Spinal cord (tissue), 9 donors: ENCODE measurements at regions not wholly inside any gene's neighbourhood (a gene's known extent, or its start where the extent isn't known, plus 50 kb on each side); places are given as distances from the start of the nearest gene placed in this dataset.
"Not testable (repeated sequence)": the region's sequence is repeated elsewhere in the genome, so short reads cannot be mapped to it uniquely, and the experiment has no call there.

ENCODE experiments used
- DNase-seq, 6 donors: peaks; one replicate each; pipeline versions ENCODE4 v3.0.0 to v3.0.0-alpha.2; 2013 to 2015; ENCODE audit warnings: low spot score in 6 of 6, low read depth in 4 of 6
- H3K27ac ChIP-seq: one replicate; pipeline ENCODE4 v1.5.1; 2013; ENCODE audit warnings: low read depth, low read length, control low read depth
- H3K27me3 ChIP-seq: one replicate; pipeline ENCODE4 v1.6.1; 2013; ENCODE audit warnings: low read length; ENCODE audit not compliant: control insufficient read depth, insufficient read depth
- H3K36me3 ChIP-seq: one replicate; pipeline ENCODE4 v1.6.1; 2013; ENCODE audit warnings: low read length; ENCODE audit not compliant: control insufficient read depth, insufficient read depth
- H3K4me1 ChIP-seq: one replicate; pipeline ENCODE4 v1.6.1; 2013; ENCODE audit warnings: low read length; ENCODE audit not compliant: control insufficient read depth, insufficient read depth
- H3K4me3 ChIP-seq: one replicate; pipeline ENCODE4 v1.5.1; 2013; ENCODE audit warnings: low read depth, low read length, control low read depth
- H3K9me3 ChIP-seq: one replicate; pipeline ENCODE4 v1.6.1; 2013; ENCODE audit warnings: low read length; ENCODE audit not compliant: control insufficient read depth, insufficient read depth
- whole genome bisulfite sequencing: methylation state at CpG from one replicate; pipeline ENCODE4 v1.1.5; 2013; ENCODE audit warnings: missing lambda C conversion rate; ENCODE audit not compliant: insufficient coverage; 5-methylcytosine and 5-hydroxymethylcytosine counted together
- donor health status: healthy.

DNA sequence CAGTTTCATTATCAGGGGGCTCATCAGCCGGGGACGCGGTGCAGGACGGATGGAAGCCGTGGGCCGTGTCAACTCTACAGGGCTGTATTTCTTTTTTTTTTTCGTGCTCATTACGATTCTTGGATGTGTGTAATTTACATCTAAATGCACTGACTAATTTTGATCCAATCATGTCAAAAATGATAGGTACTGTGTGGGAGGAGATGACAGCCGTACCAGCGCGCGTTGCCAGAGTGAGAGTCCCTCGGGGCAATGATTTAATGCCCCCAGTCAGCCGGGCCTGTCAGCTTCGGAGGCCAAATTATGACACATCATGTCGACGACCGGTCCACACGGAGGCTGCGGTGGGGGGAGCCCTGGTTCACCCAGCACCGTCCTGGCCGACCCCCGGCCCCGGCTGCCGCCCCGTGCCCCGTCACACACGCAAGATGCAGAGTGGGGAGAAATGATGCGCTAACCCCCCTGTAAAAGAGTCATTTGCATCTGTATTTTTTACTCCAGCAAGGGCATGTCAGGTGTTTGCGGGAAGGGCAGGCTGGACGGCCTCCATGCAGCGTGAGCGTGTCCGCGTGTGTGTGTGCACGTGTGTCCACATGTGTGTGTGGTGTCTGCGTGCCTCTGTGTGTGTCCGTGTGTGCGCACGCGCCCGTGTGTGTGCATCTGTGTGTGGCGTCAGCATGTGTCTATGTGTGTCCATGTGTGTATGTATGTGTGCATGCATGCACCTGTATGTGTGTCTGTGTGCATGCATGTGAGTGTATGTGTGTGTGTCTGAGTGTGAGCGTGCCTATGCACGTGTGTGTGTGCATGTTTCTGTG is 74.3 kb upstream of the PPP2R3B start:
- peaks cover 13% of the 10 kb centered on the region for H3K27me3 ChIP-seq
- H3K4me1 ChIP-seq, result peaks cover 8% of the 10 kb centered on the region
- no peak for DNase-seq
- no peaks in the 10 kb centered on the region for H3K36me3 ChIP-seq
- WGBS, result 84% methylated on average over 38 of the region's 45 CpGs
- no peak overlapping the region for H3K27ac ChIP-seq
- H3K9me3 ChIP-seq, result no peaks in the 10 kb centered on the region
- H3K4me3 ChIP-seq, result no peak overlapping the region

DNA sequence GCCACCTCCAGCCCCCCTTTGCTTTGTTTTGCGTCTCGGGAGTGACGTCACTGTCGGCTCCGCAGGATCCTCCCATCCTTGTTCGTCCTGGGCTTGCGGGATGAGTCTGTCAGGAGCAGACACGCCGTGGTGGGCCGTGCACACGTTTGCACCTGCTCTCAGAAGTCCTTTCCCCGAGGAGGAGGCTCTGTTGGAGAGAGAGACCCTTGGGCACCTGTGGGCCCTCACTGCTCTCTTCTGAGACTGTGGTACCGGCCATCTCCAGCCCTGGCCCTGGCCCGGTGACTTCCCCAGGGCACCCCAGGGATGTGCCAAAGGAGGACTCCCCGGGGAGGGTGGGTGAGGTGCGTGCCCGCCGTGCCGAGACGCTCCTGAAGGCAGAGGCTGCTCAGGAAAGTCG is 76.1 kb upstream of the PPP2R3B start:
- Histone ChIP-seq H3K4me3 (no peak overlapping the region), H3K27me3 (peaks cover 13% of the 10 kb centered on the region), H3K4me1 (peaks cover 8% of the 10 kb centered on the region), H3K27ac (no peak overlapping the region), H3K36me3 (no peaks in the 10 kb centered on the region), H3K9me3 (no peaks in the 10 kb centered on the region)
- DNase-seq, result no peak
- 87% methylated on average over 21 of the region's 21 CpGs for WGBS

- Histone ChIP-seq H3K36me3 (no peaks in the 10 kb centered on the region), H3K4me3 (no peak overlapping the region), H3K9me3 (no peaks in the 10 kb centered on the region), H3K27me3 (no peaks in the 10 kb centered on the region), H3K27ac (no peak overlapping the region), H3K4me1 (no peaks in the 10 kb centered on the region)
- DNase-seq, result peak in 2 of 6 donors; percentile 74 to 83
- 76% methylated on average over 27 of the region's 32 CpGs for WGBS
Observed at GRCh38 chrX:465418-466215, 78.9 kb upstream of the PPP2R3B start.

DNA sequence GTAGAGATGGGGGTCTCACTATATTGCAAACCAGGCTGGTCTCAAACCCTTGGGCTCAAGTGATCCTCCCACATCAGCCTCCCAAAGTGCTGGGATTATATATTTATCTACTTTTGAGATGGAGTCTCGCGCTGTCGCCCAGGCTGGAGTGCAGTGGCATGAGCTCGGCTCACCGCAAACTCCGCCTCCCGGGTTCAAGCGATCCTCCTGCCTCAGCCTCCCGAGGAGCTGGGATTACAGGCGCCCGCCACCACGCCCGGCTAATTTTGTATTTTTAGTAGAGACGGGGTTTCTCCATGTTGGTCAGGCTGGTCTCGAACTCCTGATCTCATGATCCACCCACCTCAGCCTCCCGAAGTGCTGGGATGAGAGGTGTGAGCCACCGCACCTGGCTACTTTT is 80.1 kb upstream of the PPP2R3B start:
- H3K4me3 ChIP-seq, H3K36me3 ChIP-seq, H3K27ac ChIP-seq, H3K9me3 ChIP-seq, DNase-seq, H3K4me1 ChIP-seq, H3K27me3 ChIP-seq: not testable (repeated sequence)
- 88% methylated on average over 7 of the region's 17 CpGs for WGBS

DNA sequence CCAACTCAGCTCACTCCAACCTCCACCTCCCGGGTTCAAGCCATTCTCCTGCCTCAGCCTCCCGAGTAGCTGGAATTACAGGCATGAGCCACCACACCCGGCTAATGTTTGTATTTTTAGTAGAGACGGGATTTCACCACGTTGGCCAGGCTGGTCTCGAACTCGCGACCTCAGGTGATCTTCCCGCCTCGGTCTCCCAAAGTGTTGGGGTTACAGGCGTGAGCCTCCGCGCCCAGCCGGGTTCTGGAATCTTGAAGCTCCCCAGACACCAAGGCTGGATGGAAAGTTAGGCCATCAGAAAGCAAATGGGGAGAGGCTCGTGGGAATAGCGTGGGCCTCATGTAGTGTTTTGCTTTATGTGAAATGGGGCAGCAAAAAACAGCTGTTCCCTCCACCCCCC is 81.0 kb upstream of the PPP2R3B start:
- H3K36me3 ChIP-seq, H3K27me3 ChIP-seq, H3K4me1 ChIP-seq, DNase-seq, H3K4me3 ChIP-seq, H3K27ac ChIP-seq, H3K9me3 ChIP-seq: not testable (repeated sequence)
- WGBS, result 90% methylated on average over 13 of the region's 16 CpGs

DNA sequence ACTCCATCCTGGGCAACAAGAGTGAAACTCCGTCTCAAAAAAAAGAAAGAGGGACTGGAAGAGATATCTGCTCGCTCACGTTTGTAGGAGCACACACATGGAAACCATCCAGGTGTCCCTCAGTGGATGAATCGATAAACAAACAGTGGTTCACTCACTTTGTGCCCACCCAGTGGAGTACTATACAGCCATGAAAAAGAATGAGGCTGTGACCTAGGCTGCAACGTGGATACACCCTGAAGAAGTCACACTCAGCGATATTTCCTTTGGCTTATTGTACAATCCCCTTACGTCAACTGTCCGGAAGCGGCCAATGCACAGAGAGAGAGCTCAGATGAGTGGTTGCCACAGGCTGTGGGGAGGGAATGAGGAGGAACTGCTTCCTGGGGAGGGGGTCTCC is 82.3 kb upstream of the PPP2R3B start:
- Histone ChIP-seq H3K36me3 (no peaks in the 10 kb centered on the region), H3K27ac (no peak overlapping the region), H3K4me1 (no peaks in the 10 kb centered on the region), H3K27me3 (no peaks in the 10 kb centered on the region), H3K9me3 (no peaks in the 10 kb centered on the region), H3K4me3 (no peak overlapping the region)
- 91% methylated on average over 9 of the region's 9 CpGs for WGBS
- no peak for DNase-seq

DNA sequence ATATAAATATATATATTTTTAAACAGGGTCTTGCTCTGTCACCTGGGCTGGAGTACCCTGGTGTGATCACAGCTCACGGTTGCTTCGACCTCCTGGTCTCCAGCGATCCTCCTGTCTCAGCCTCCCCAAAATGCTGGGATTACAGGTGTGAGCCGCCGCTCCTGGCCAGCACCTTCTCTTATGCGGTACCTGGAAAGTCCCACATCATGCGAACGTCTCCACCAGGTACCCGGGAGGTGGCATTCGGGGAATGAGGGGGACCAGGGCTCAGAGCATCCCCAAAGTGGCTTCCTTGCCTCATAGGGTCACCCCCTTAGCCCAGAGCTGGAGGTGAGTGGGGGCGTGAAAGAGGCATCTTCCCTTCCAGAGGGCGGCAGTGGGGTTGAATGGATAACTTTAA is 84.0 kb upstream of the PPP2R3B start:
- 89% methylated on average over 10 of the region's 12 CpGs for WGBS
- Histone ChIP-seq H3K27me3 (no peaks in the 10 kb centered on the region), H3K27ac (no peak overlapping the region)

DNA sequence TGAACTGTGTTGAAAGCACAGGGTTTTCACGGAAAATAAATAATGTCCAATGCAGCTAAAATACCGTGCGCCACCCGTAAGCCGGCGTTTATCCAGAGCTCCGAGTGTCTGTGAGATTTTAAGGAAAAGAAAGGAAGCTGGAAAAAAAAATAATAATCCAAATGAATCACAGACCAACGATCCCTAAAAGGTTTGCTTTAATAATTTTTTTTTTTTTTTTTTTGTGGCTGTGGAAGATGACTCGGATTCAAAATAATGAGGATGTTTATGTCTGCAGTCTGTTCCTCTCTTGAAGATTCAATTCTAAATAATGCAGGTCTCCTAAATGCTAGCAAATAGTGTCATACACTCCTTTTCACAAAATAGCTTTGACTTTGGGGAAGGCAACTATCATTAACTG is 84.6 kb upstream of the PPP2R3B start:
- Histone ChIP-seq H3K4me3 (no peak overlapping the region), H3K27ac (no peak overlapping the region), H3K9me3 (no peaks in the 10 kb centered on the region), H3K27me3 (no peaks in the 10 kb centered on the region), H3K4me1 (no peaks in the 10 kb centered on the region), H3K36me3 (no peaks in the 10 kb centered on the region)
- no peak for DNase-seq
- no CpG with 5 or more reads among the region's 9 CpGs for WGBS

More for the DNA sequence above, 84.0 kb upstream of the PPP2R3B start:
- no peaks in the 10 kb centered on the region for H3K4me1 ChIP-seq
- H3K36me3 ChIP-seq, result no peaks in the 10 kb centered on the region
- H3K9me3 ChIP-seq, result no peaks in the 10 kb centered on the region
- no peak for DNase-seq
- no peak overlapping the region for H3K4me3 ChIP-seq

- WGBS, result 80% methylated on average over 6 of the region's 9 CpGs
- not testable (repeated sequence) for H3K27ac ChIP-seq, H3K9me3 ChIP-seq, H3K27me3 ChIP-seq, H3K4me1 ChIP-seq, H3K4me3 ChIP-seq, DNase-seq, H3K36me3 ChIP-seq
Observed at GRCh38 chrX:472275-472674, 85.6 kb upstream of the PPP2R3B start.
